Activated naive CD4-positive, alpha-beta T cell treated with anti-CD3 and anti-CD28 coated beads for 36 hours (primary cell): ENCODE measurements at regions not wholly inside any gene's neighbourhood (a gene's known extent, or its start where the extent isn't known, plus 50 kb on each side); places are given as distances from the start of the nearest gene placed in this dataset.
A peak's percentile ranks its signal among the peaks of the same experiment; 100 is the strongest.

ENCODE experiments used
- CTCF ChIA-PET: fragments of 350-600 bp; sonication (Branson Sonifier 250); formaldehyde crosslinking; loops from one replicate; lab custom pipeline; 2021; ENCODE audit warnings: antibody characterized with exemption; lab: Charles Lee
- DNase-seq: peaks from one replicate; pipeline ENCODE4 v3.0.0-alpha.2; 2020
- H3K27ac Mint-ChIP-seq: one replicate; pipeline ENCODE4 v1.8.0; 2021; ENCODE audit warnings: mild to moderate bottlenecking, mixed read lengths
- H3K27me3 Mint-ChIP-seq: one replicate; pipeline ENCODE4 v1.8.0; 2021; ENCODE audit warnings: low read depth, mixed read lengths
- H3K36me3 Mint-ChIP-seq: one replicate; pipeline ENCODE4 v1.8.0; 2021; ENCODE audit warnings: low read depth, mixed read lengths
- H3K4me1 Mint-ChIP-seq: one replicate; pipeline ENCODE4 v1.8.0; 2021; ENCODE audit warnings: low read depth, mixed read lengths
- H3K4me3 Mint-ChIP-seq: one replicate; pipeline ENCODE4 v1.8.0; 2021; ENCODE audit warnings: mild to moderate bottlenecking, moderate library complexity, mixed read lengths
- H3K9me3 Mint-ChIP-seq: one replicate; pipeline ENCODE4 v1.8.0; 2021; ENCODE audit warnings: mixed read lengths
- intact Hi-C: fragments of 100-400 bp; cut with micrococcal nuclease; formaldehyde crosslinking; loops from one replicate; pipeline ENCODE4 v1.15.1; 2023

GRCh38 chr1:30472526-30472925 is 250.9 kb downstream of the MATN1 start:
- intact Hi-C loops: no loop called here
- no peaks in the 10 kb centered on the region for H3K9me3 Mint-ChIP-seq
- H3K4me1 Mint-ChIP-seq: no peaks in the 10 kb centered on the region
- no peak overlapping the region for H3K4me3 Mint-ChIP-seq
- no peaks in the 10 kb centered on the region for H3K27me3 Mint-ChIP-seq
- H3K36me3 Mint-ChIP-seq: no peaks in the 10 kb centered on the region
- CTCF ChIA-PET: interaction anchor here (0.6 kb wide), 1 partner anchor 9 kb away, joined by 3 read pairs; no protein-coding TSS in a partner anchor
- H3K27ac Mint-ChIP-seq: no peak overlapping the region
- DNase-seq: no peak

- Mint-ChIP-seq H3K27ac (no peak overlapping the region), H3K9me3 (no peaks in the 10 kb centered on the region), H3K36me3 (no peaks in the 10 kb centered on the region), H3K4me3 (no peak overlapping the region), H3K4me1 (no peaks in the 10 kb centered on the region), H3K27me3 (no peaks in the 10 kb centered on the region)
- intact Hi-C loops: no loop called here
- no peak for DNase-seq
- CTCF ChIA-PET: no interaction called here
Measured at GRCh38 chr1:30472009-30472408, 251.4 kb downstream of the MATN1 start.

- Mint-ChIP-seq H3K9me3 (no peaks in the 10 kb centered on the region), H3K36me3 (no peaks in the 10 kb centered on the region), H3K27me3 (no peaks in the 10 kb centered on the region), H3K27ac (no peak overlapping the region), H3K4me1 (no peaks in the 10 kb centered on the region), H3K4me3 (no peak overlapping the region)
- CTCF ChIA-PET: no interaction called here
- DNase-seq: peak; percentile 17
- intact Hi-C loops: no loop called here
Measured at GRCh38 chr1:30471307-30471706, 252.1 kb downstream of the MATN1 start.

- no peak for DNase-seq
- intact Hi-C loops: no loop called here
- CTCF ChIA-PET: no interaction called here
- Mint-ChIP-seq H3K27ac (no peak overlapping the region), H3K4me3 (no peak overlapping the region), H3K4me1 (no peaks in the 10 kb centered on the region), H3K36me3 (no peaks in the 10 kb centered on the region), H3K9me3 (no peaks in the 10 kb centered on the region), H3K27me3 (no peaks in the 10 kb centered on the region)
Measured at GRCh38 chr1:30469426-30469825, 254.0 kb downstream of the MATN1 start.

- Mint-ChIP-seq H3K4me3 (no peak overlapping the region), H3K9me3 (no peaks in the 10 kb centered on the region), H3K4me1 (no peaks in the 10 kb centered on the region), H3K27me3 (peaks cover 2% of the 10 kb centered on the region), H3K27ac (no peak overlapping the region), H3K36me3 (no peaks in the 10 kb centered on the region)
- CTCF ChIA-PET: no interaction called here
- intact Hi-C loops: no loop called here
- no peak for DNase-seq
Measured at GRCh38 chr1:30467101-30467500, 256.3 kb downstream of the MATN1 start.

GRCh38 chr1:30466610-30467009 is 256.8 kb downstream of the MATN1 start:
- CTCF ChIA-PET: no interaction called here
- Mint-ChIP-seq H3K27ac (no peak overlapping the region), H3K4me3 (no peak overlapping the region), H3K27me3 (peaks cover 3% of the 10 kb centered on the region), H3K9me3 (no peaks in the 10 kb centered on the region), H3K4me1 (no peaks in the 10 kb centered on the region), H3K36me3 (no peaks in the 10 kb centered on the region)
- intact Hi-C loops: no loop called here
- no peak for DNase-seq

- no peak for DNase-seq
- Mint-ChIP-seq H3K4me3 (no peak overlapping the region), H3K36me3 (no peaks in the 10 kb centered on the region), H3K4me1 (no peaks in the 10 kb centered on the region), H3K27ac (no peak overlapping the region), H3K9me3 (no peaks in the 10 kb centered on the region), H3K27me3 (peaks cover 3% of the 10 kb centered on the region)
- CTCF ChIA-PET: no interaction called here
- intact Hi-C loops: no loop called here
Measured at GRCh38 chr1:30466026-30466425, 257.4 kb downstream of the MATN1 start.

GRCh38 chr1:30465096-30465495 is 258.3 kb downstream of the MATN1 start:
- Mint-ChIP-seq H3K27me3 (peaks cover 6% of the 10 kb centered on the region), H3K4me3 (no peak overlapping the region), H3K27ac (no peak overlapping the region), H3K36me3 (no peaks in the 10 kb centered on the region), H3K4me1 (no peaks in the 10 kb centered on the region), H3K9me3 (no peaks in the 10 kb centered on the region)
- CTCF ChIA-PET: no interaction called here
- intact Hi-C loops: no loop called here
- no peak for DNase-seq

GRCh38 chr1:30464187-30464617 is 259.2 kb downstream of the MATN1 start:
- intact Hi-C loops: no loop called here
- H3K4me3 Mint-ChIP-seq: no peak overlapping the region
- no peaks in the 10 kb centered on the region for H3K36me3 Mint-ChIP-seq
- H3K27ac Mint-ChIP-seq: no peak overlapping the region
- CTCF ChIA-PET: no interaction called here
- DNase-seq: no peak
- peaks cover 9% of the 10 kb centered on the region for H3K27me3 Mint-ChIP-seq
- no peaks in the 10 kb centered on the region for H3K4me1 Mint-ChIP-seq
- no peaks in the 10 kb centered on the region for H3K9me3 Mint-ChIP-seq

- no peak overlapping the region for H3K27ac Mint-ChIP-seq
- H3K27me3 Mint-ChIP-seq: peaks cover 9% of the 10 kb centered on the region
- H3K4me1 Mint-ChIP-seq: no peaks in the 10 kb centered on the region
- H3K9me3 Mint-ChIP-seq: no peaks in the 10 kb centered on the region
- DNase-seq: no peak
- H3K4me3 Mint-ChIP-seq: no peak overlapping the region
- CTCF ChIA-PET: interaction anchor here (1.2 kb wide), 1 partner anchor 10 kb away, joined by 3 read pairs; no protein-coding TSS in a partner anchor
- intact Hi-C loops: no loop called here
- H3K36me3 Mint-ChIP-seq: no peaks in the 10 kb centered on the region
Measured at GRCh38 chr1:30462826-30463425, 260.5 kb downstream of the MATN1 start.

GRCh38 chr1:30462166-30462565 is 261.2 kb downstream of the MATN1 start:
- CTCF ChIA-PET: no interaction called here
- no peak for DNase-seq
- no peaks in the 10 kb centered on the region for H3K4me1 Mint-ChIP-seq
- no peaks in the 10 kb centered on the region for H3K9me3 Mint-ChIP-seq
- no peaks in the 10 kb centered on the region for H3K36me3 Mint-ChIP-seq
- no peak overlapping the region for H3K4me3 Mint-ChIP-seq
- H3K27me3 Mint-ChIP-seq: peaks cover 9% of the 10 kb centered on the region
- intact Hi-C loops: no loop called here
- H3K27ac Mint-ChIP-seq: no peak overlapping the region

GRCh38 chr1:30461640-30462039 is 261.7 kb downstream of the MATN1 start:
- Mint-ChIP-seq H3K27me3 (peaks cover 9% of the 10 kb centered on the region), H3K27ac (no peak overlapping the region), H3K4me1 (no peaks in the 10 kb centered on the region), H3K36me3 (no peaks in the 10 kb centered on the region), H3K9me3 (no peaks in the 10 kb centered on the region), H3K4me3 (no peak overlapping the region)
- no peak for DNase-seq
- intact Hi-C loops: no loop called here
- CTCF ChIA-PET: no interaction called here

- DNase-seq: no peak
- Mint-ChIP-seq H3K4me1 (no peaks in the 10 kb centered on the region), H3K27ac (no peak overlapping the region), H3K4me3 (no peak overlapping the region), H3K9me3 (no peaks in the 10 kb centered on the region), H3K36me3 (no peaks in the 10 kb centered on the region), H3K27me3 (peaks cover 9% of the 10 kb centered on the region)
- CTCF ChIA-PET: interaction anchor here (0.6 kb wide), 1 partner anchor 33 kb away, joined by 3 read pairs; no protein-coding TSS in a partner anchor
- intact Hi-C loops: no loop called here
Measured at GRCh38 chr1:30460661-30461060, 262.7 kb downstream of the MATN1 start.
